HepG2 (cell line): ENCODE measurements at regions not wholly inside any gene's neighbourhood (a gene's known extent, or its start where the extent isn't known, plus 50 kb on each side); places are given as distances from the start of the nearest gene placed in this dataset.
A peak's percentile ranks its signal among the peaks of the same experiment; 100 is the strongest.

Experiments
- HHEX ChIP-seq: IDR thresholded peaks from 2 replicates; pipeline ENCODE4 v1.6.1; 2016; ENCODE audit warnings: control low read depth
- HNF1B ChIP-seq: sonication (generic); formaldehyde crosslinking; IDR thresholded peaks from 2 replicates; pipeline ENCODE4 v1.5.1; 2020; ENCODE audit warnings: mild to moderate bottlenecking, moderate library complexity, missing genetic modification reagents
- HOXA9 ChIP-seq: sonication (generic); formaldehyde crosslinking; IDR thresholded peaks from 2 replicates; pipeline ENCODE4 v1.8.1; 2022; ENCODE audit warnings: missing genetic modification reagents, mild to moderate bottlenecking, moderate library complexity, borderline replicate concordance
- NR1H2 ChIP-seq: sonication (generic); formaldehyde crosslinking; IDR thresholded peaks from 2 replicates; pipeline ENCODE4 v1.8.1; 2022; ENCODE audit warnings: low read depth, missing genetic modification reagents, borderline replicate concordance
- PHF8 ChIP-seq: sonication (generic); formaldehyde crosslinking; IDR thresholded peaks from 2 replicates; pipeline ENCODE4 v1.5.0; 2020; ENCODE audit warnings: missing genetic modification reagents
- POLR2G ChIP-seq: fragments of 200-400 bp; formaldehyde crosslinking; IDR thresholded peaks from 2 replicates; pipeline ENCODE4 v1.6.1; 2018; ENCODE audit warnings: mild to moderate bottlenecking, low read depth, low read length, moderate library complexity
- THAP9 ChIP-seq: sonication (generic); formaldehyde crosslinking; IDR thresholded peaks from 2 replicates; pipeline ENCODE4; 2020; ENCODE audit warnings: missing genetic modification reagents, mild to moderate bottlenecking, borderline replicate concordance
- ZMAT3 ChIP-seq: sonication (generic); formaldehyde crosslinking; conservative IDR thresholded peaks from 2 replicates; pipeline ENCODE4 v1.7.0; 2021; ENCODE audit warnings: missing genetic modification reagents
- ZMYM3 ChIP-seq: sonication (generic); formaldehyde crosslinking; IDR thresholded peaks from 2 replicates; pipeline ENCODE4 v1.5.1; 2020; ENCODE audit warnings: mild to moderate bottlenecking, missing genetic modification reagents
- ZNF275 ChIP-seq: sonication (generic); formaldehyde crosslinking; IDR thresholded peaks from 2 replicates; pipeline ENCODE4 v1.8.0; 2022; ENCODE audit warnings: missing genetic modification reagents, mild to moderate bottlenecking, inconsistent platforms, borderline replicate concordance
- ZNF34 ChIP-seq: sonication (generic); formaldehyde crosslinking; IDR thresholded peaks from 2 replicates; pipeline ENCODE4 v1.4.0; 2020; ENCODE audit warnings: mild to moderate bottlenecking, missing genetic modification reagents, borderline replicate concordance
- TF ChIP-seq, protein P1 (sequence below): sonication (generic); formaldehyde crosslinking; IDR thresholded peaks from 2 replicates; pipeline ENCODE4 v1.8.1; 2023; ENCODE audit warnings: mild to moderate bottlenecking, missing genetic modification reagents
- TF ChIP-seq, protein P2 (sequence below): sonication (generic); formaldehyde crosslinking; IDR thresholded peaks from 2 replicates; pipeline ENCODE4 v1.9.0; 2022; ENCODE audit warnings: low read depth, missing genetic modification reagents
- TF ChIP-seq, protein P3 (sequence below): sonication (generic); formaldehyde crosslinking; conservative IDR thresholded peaks from 2 replicates; pipeline ENCODE4 v1.8.1; 2023; ENCODE audit warnings: missing genetic modification reagents

GRCh38 chr20:50421356-50422340 lies 88.5 kb upstream of the PTPN1 start (continued):
- TF ChIP-seq THAP9 (CRISPR knock-in tag) (no peak), HHEX (CRISPR knock-in tag) (no peak), ZMAT3 (CRISPR knock-in tag) (0 out of 2 replicates have a peak, but pooled peaks have one; percentile 42), POLR2G (no peak), PHF8 (CRISPR knock-in tag) (no peak), HOXA9 (no peak), ZNF34 (no peak), ZNF275 (CRISPR knock-in tag) (no peak), HNF1B (CRISPR knock-in tag) (no peak), NR1H2 (CRISPR knock-in tag) (no peak), ZMYM3 (CRISPR knock-in tag) (peak; percentile 91)
- TF ChIP-seq, protein P1, sequence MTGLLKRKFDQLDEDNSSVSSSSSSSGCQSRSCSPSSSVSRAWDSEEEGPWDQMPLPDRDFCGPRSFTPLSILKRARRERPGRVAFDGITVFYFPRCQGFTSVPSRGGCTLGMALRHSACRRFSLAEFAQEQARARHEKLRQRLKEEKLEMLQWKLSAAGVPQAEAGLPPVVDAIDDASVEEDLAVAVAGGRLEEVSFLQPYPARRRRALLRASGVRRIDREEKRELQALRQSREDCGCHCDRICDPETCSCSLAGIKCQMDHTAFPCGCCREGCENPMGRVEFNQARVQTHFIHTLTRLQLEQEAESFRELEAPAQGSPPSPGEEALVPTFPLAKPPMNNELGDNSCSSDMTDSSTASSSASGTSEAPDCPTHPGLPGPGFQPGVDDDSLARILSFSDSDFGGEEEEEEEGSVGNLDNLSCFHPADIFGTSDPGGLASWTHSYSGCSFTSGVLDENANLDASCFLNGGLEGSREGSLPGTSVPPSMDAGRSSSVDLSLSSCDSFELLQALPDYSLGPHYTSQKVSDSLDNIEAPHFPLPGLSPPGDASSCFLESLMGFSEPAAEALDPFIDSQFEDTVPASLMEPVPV (CRISPR knock-in tag): no peak
- TF ChIP-seq, protein P2, sequence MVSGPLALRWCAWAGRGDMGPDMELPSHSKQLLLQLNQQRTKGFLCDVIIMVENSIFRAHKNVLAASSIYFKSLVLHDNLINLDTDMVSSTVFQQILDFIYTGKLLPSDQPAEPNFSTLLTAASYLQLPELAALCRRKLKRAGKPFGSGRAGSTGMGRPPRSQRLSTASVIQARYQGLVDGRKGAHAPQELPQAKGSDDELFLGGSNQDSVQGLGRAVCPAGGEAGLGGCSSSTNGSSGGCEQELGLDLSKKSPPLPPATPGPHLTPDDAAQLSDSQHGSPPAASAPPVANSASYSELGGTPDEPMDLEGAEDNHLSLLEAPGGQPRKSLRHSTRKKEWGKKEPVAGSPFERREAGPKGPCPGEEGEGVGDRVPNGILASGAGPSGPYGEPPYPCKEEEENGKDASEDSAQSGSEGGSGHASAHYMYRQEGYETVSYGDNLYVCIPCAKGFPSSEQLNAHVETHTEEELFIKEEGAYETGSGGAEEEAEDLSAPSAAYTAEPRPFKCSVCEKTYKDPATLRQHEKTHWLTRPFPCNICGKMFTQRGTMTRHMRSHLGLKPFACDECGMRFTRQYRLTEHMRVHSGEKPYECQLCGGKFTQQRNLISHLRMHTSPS (CRISPR knock-in tag): peak; percentile 25; the same call in 1 of the 2 replicates
- TF ChIP-seq, protein P3, sequence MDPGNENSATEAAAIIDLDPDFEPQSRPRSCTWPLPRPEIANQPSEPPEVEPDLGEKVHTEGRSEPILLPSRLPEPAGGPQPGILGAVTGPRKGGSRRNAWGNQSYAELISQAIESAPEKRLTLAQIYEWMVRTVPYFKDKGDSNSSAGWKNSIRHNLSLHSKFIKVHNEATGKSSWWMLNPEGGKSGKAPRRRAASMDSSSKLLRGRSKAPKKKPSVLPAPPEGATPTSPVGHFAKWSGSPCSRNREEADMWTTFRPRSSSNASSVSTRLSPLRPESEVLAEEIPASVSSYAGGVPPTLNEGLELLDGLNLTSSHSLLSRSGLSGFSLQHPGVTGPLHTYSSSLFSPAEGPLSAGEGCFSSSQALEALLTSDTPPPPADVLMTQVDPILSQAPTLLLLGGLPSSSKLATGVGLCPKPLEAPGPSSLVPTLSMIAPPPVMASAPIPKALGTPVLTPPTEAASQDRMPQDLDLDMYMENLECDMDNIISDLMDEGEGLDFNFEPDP (CRISPR knock-in tag): no peak
